Stomach smooth muscle (tissue), 2 donors: ENCODE measurements at regions not wholly inside any gene's neighbourhood (a gene's known extent, or its start where the extent isn't known, plus 50 kb on each side); places are given as distances from the start of the nearest gene placed in this dataset.

ENCODE experiments used
- H3K27ac ChIP-seq: one replicate; pipeline ENCODE4 v1.7.0; 2013; ENCODE audit warnings: mild to moderate bottlenecking, low read length, inconsistent platforms
- H3K27me3 ChIP-seq, 2 donors: one replicate each; pipeline ENCODE4 v1.7.0; 2013; ENCODE audit warnings: low read length in 2 of 2; ENCODE audit not compliant: insufficient read depth in 2 of 2, control insufficient read depth in 1 of 2
- H3K36me3 ChIP-seq, 2 donors: one replicate each; pipeline ENCODE4 v1.7.0; 2013; ENCODE audit warnings: low read length in 2 of 2; ENCODE audit not compliant: control insufficient read depth in 2 of 2, insufficient read depth in 2 of 2
- H3K4me1 ChIP-seq: one replicate; pipeline ENCODE4 v1.7.0; 2013; ENCODE audit warnings: low read length; ENCODE audit not compliant: control insufficient read depth, insufficient read depth
- H3K4me3 ChIP-seq, 2 donors: one replicate each; pipeline ENCODE4 v1.7.0; 2013; ENCODE audit warnings: low read length in 2 of 2
- H3K9ac ChIP-seq, 2 donors: one replicate each; pipeline ENCODE4 v1.7.0; 2013; ENCODE audit warnings: low read length in 2 of 2, mild to moderate bottlenecking in 1 of 2
- H3K9me3 ChIP-seq, 2 donors: one replicate each; pipeline ENCODE4 v1.7.0; 2013; ENCODE audit warnings: low read length in 2 of 2; ENCODE audit not compliant: control insufficient read depth in 2 of 2
- donor health status: healthy.
- donor health status: Pancreatic carcinoma.

GRCh38 chr1:98323388-98323787, 338.1 kb upstream of the SNX7 start:
- H3K4me3 ChIP-seq = no peak overlapping the region
- H3K27ac ChIP-seq = no peak overlapping the region

GRCh38 chr1:98322966-98323365, 338.6 kb upstream of the SNX7 start:
- H3K9me3 ChIP-seq = no peaks in the 10 kb centered on the region
- H3K9ac ChIP-seq = no peak overlapping the region
- H3K4me1 ChIP-seq = no peaks in the 10 kb centered on the region
- H3K27ac ChIP-seq = no peak overlapping the region
- no peaks in the 10 kb centered on the region for H3K27me3 ChIP-seq
- H3K4me3 ChIP-seq = no peak overlapping the region
- H3K36me3 ChIP-seq = no peaks in the 10 kb centered on the region

More at GRCh38 chr1:98323388-98323787, 338.1 kb upstream of the SNX7 start:
- Histone ChIP-seq H3K9me3 (no peaks in the 10 kb centered on the region), H3K4me1 (no peaks in the 10 kb centered on the region), H3K27me3 (no peaks in the 10 kb centered on the region), H3K36me3 (no peaks in the 10 kb centered on the region), H3K9ac (no peak overlapping the region)

GRCh38 chr1:98322086-98322485, 339.4 kb upstream of the SNX7 start:
- H3K27ac ChIP-seq = no peak overlapping the region
- no peak overlapping the region for H3K4me3 ChIP-seq
- H3K4me1 ChIP-seq = no peaks in the 10 kb centered on the region
- H3K9ac ChIP-seq = no peak overlapping the region
- H3K27me3 ChIP-seq = no peaks in the 10 kb centered on the region
- H3K9me3 ChIP-seq = no peaks in the 10 kb centered on the region
- no peaks in the 10 kb centered on the region for H3K36me3 ChIP-seq

GRCh38 chr1:98321191-98321590, 340.3 kb upstream of the SNX7 start:
- Histone ChIP-seq H3K27me3 (no peaks in the 10 kb centered on the region), H3K4me1 (no peaks in the 10 kb centered on the region), H3K9ac (no peak overlapping the region), H3K4me3 (no peak overlapping the region), H3K36me3 (no peaks in the 10 kb centered on the region), H3K9me3 (no peaks in the 10 kb centered on the region), H3K27ac (no peak overlapping the region)

GRCh38 chr1:98316286-98316905, 345.1 kb upstream of the SNX7 start:
- H3K27me3 ChIP-seq = no peaks in the 10 kb centered on the region
- H3K9me3 ChIP-seq = no peaks in the 10 kb centered on the region
- no peaks in the 10 kb centered on the region for H3K36me3 ChIP-seq
- H3K4me1 ChIP-seq = no peaks in the 10 kb centered on the region
- H3K4me3 ChIP-seq = no peak overlapping the region
- no peak overlapping the region for H3K9ac ChIP-seq
- no peak overlapping the region for H3K27ac ChIP-seq

- Histone ChIP-seq H3K9me3 (no peaks in the 10 kb centered on the region), H3K27me3 (no peaks in the 10 kb centered on the region), H3K9ac (no peak overlapping the region), H3K4me3 (no peak overlapping the region), H3K4me1 (no peaks in the 10 kb centered on the region), H3K27ac (no peak overlapping the region), H3K36me3 (no peaks in the 10 kb centered on the region)
These were observed 346.2 kb upstream of the SNX7 start for GRCh38 chr1:98315309-98315708.

- no peaks in the 10 kb centered on the region for H3K36me3 ChIP-seq
These were observed 346.9 kb upstream of the SNX7 start for GRCh38 chr1:98314601-98315000.

GRCh38 chr1:98306517-98307089, 354.9 kb upstream of the SNX7 start:
- Histone ChIP-seq H3K9me3 (no peaks in the 10 kb centered on the region), H3K4me3 (no peak overlapping the region), H3K27me3 (no peaks in the 10 kb centered on the region), H3K36me3 (no peaks in the 10 kb centered on the region), H3K4me1 (no peaks in the 10 kb centered on the region), H3K9ac (no peak overlapping the region), H3K27ac (no peak overlapping the region)

More at GRCh38 chr1:98314601-98315000, 346.9 kb upstream of the SNX7 start:
- no peaks in the 10 kb centered on the region for H3K27me3 ChIP-seq
- no peak overlapping the region for H3K9ac ChIP-seq
- H3K27ac ChIP-seq = no peak overlapping the region
- H3K4me3 ChIP-seq = no peak overlapping the region
- H3K4me1 ChIP-seq = no peaks in the 10 kb centered on the region
- H3K9me3 ChIP-seq = no peaks in the 10 kb centered on the region

- H3K27ac ChIP-seq = no peak overlapping the region
- no peaks in the 10 kb centered on the region for H3K27me3 ChIP-seq
- H3K9me3 ChIP-seq = no peaks in the 10 kb centered on the region
These were observed 356.2 kb upstream of the SNX7 start for GRCh38 chr1:98305362-98305761.

GRCh38 chr1:98304888-98305287, 356.6 kb upstream of the SNX7 start:
- Histone ChIP-seq H3K27me3 (no peaks in the 10 kb centered on the region), H3K9me3 (no peaks in the 10 kb centered on the region), H3K4me3 (no peak overlapping the region), H3K36me3 (no peaks in the 10 kb centered on the region), H3K27ac (no peak overlapping the region), H3K4me1 (no peaks in the 10 kb centered on the region), H3K9ac (no peak overlapping the region)

More at GRCh38 chr1:98305362-98305761, 356.2 kb upstream of the SNX7 start:
- no peaks in the 10 kb centered on the region for H3K36me3 ChIP-seq
- H3K9ac ChIP-seq = no peak overlapping the region
- H3K4me3 ChIP-seq = no peak overlapping the region
- H3K4me1 ChIP-seq = no peaks in the 10 kb centered on the region

GRCh38 chr1:98299861-98300260, 361.7 kb upstream of the SNX7 start:
- H3K27ac ChIP-seq = no peak overlapping the region
- H3K4me3 ChIP-seq = no peak overlapping the region
- H3K27me3 ChIP-seq = no peaks in the 10 kb centered on the region
- H3K9ac ChIP-seq = no peak overlapping the region
- H3K4me1 ChIP-seq = no peaks in the 10 kb centered on the region
- no peaks in the 10 kb centered on the region for H3K9me3 ChIP-seq
- no peaks in the 10 kb centered on the region for H3K36me3 ChIP-seq
